ENCODE measurements at regions not wholly inside any gene's neighbourhood (a gene's known extent, or its start where the extent isn't known, plus 50 kb on each side); places are given as distances from the start of the nearest gene placed in this dataset.

DNA sequence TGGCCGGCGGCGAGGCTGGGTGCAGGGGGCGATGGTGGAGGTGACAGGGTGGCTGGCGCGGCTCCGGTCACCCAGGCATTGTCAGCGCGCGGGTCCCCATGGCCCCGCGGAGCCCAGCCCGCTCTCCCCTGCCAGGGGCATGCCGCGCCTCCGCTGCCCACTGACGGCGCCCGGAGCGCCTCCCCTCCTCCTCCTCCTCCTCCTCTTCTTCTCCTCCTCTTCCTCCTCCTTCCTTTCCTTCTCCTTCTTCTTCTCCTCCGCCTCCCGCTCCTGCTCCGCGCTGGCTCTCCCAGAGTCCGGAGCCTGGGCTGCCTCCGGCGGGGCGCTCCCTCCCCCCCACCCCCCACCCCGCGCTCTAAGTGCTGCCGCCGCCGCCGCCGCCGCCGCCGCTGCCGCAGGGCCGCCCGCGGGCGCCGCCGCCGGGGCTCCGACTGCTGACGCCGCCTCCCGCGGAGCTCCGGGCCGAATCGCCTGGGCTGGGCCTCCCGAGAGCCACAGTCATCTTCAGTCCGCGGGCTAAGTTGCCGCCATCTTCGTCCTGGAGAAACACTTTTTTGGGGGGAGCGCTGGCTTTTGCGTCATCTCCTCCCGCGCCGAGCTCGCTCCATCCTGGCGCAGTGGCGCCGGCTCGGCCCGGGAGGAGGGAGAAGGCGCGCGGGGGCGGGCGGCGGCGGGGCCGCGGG, 348.3 kb downstream of the LIG4 start:
- H3K4me1 ChIP-seq (ENCODE audit: control insufficient read depth in 5 of 5, insufficient read depth in 5 of 5, low read length in 5 of 5): peaks cover 0 to 21% (median 0%) of the 10 kb centered on the region in 5 donors
- no peak for ATAC-seq (ENCODE audit: insufficient read depth, low FRiP score)
- WGBS, 2 donors: 1 to 2% methylated on average over 37 to 79 of the region's 79 CpGs
- H3K36me3 ChIP-seq (ENCODE audit: control insufficient read depth in 4 of 4, insufficient read depth in 4 of 4, low read length in 4 of 4): no peaks in the 10 kb centered on the region
- DNase-seq: peak; percentile 65 to 75 (median 69)
- H3K9me3 ChIP-seq (ENCODE audit: control insufficient read depth in 4 of 4, insufficient read depth in 3 of 4, low read length in 3 of 4): no peaks in the 10 kb centered on the region
- peak overlapping the region in 1 of 2 donors; percentile 47 for H3K9ac ChIP-seq (ENCODE audit: insufficient read depth in 1 of 2, low read length in 2 of 2)
- H3K27me3 ChIP-seq (ENCODE audit: control insufficient read depth in 3 of 3, insufficient read depth in 3 of 3, low read length in 2 of 3): peaks cover 0 to 28% (median 3%) of the 10 kb centered on the region in 3 donors
- TF ChIP-seq CTCF (IDR thresholded peaks at IDR 0.05; ENCODE audit: control extremely low read depth, extremely low read depth): no peak
- no peak overlapping the region for H3K27ac ChIP-seq (ENCODE audit: low read depth in 1 of 2, low read length in 1 of 2)
- peak overlapping the region; percentile 55 for H3K4me3 ChIP-seq

GRCh38 chr13:107866032-107866940, 349.1 kb downstream of the LIG4 start:
- DNase-seq (peak; percentile 63 to 71 (median 69)), ATAC-seq (ENCODE audit: insufficient read depth, low FRiP score) (no peak)
- no peak for TF ChIP-seq CTCF (IDR thresholded peaks at IDR 0.05; ENCODE audit: control extremely low read depth, extremely low read depth)
- H3K9ac ChIP-seq (ENCODE audit: insufficient read depth in 1 of 2, low read length in 2 of 2): peak overlapping the region in 1 of 2 donors; percentile 47
- H3K27ac ChIP-seq (ENCODE audit: low read depth in 1 of 2, low read length in 1 of 2): no peak overlapping the region
- no peaks in the 10 kb centered on the region for H3K36me3 ChIP-seq (ENCODE audit: control insufficient read depth in 4 of 4, insufficient read depth in 4 of 4, low read length in 4 of 4)
- H3K4me1 ChIP-seq (ENCODE audit: control insufficient read depth in 5 of 5, insufficient read depth in 5 of 5, low read length in 5 of 5): peaks cover 0 to 21% (median 0%) of the 10 kb centered on the region in 5 donors
- no peak overlapping the region for H3K4me3 ChIP-seq
- H3K9me3 ChIP-seq (ENCODE audit: control insufficient read depth in 4 of 4, insufficient read depth in 3 of 4, low read length in 3 of 4): no peaks in the 10 kb centered on the region
- whole genome bisulfite sequencing, 2 donors: 2% methylated on average over 44 to 51 of the region's 51 CpGs
- H3K27me3 ChIP-seq (ENCODE audit: control insufficient read depth in 3 of 3, insufficient read depth in 3 of 3, low read length in 2 of 3): peaks cover 0 to 28% (median 3%) of the 10 kb centered on the region in 3 donors

DNA sequence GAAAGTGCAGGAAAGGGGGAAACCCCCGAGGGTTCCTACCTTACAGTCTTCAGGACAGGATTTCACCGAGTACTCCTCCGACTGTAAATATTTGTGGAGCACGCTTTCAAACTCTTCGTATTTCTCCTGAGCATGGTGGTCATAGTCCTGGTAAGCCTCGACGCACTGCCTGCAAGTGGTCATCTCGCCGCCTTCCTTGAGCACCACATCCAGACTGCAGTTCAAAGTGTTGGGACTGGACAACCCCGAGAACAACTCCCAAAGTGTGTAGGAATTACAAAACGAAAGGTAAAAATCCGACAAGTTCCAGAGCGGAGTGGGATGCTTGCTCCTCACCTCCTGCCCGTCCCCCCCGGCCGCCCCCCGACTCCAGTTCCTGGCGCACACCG, 349.7 kb downstream of the LIG4 start:
- no peak overlapping the region for H3K27ac ChIP-seq (ENCODE audit: low read depth in 1 of 2, low read length in 1 of 2)
- no peaks in the 10 kb centered on the region for H3K9me3 ChIP-seq (ENCODE audit: control insufficient read depth in 4 of 4, insufficient read depth in 3 of 4, low read length in 3 of 4)
- peaks cover 0 to 21% (median 0%) of the 10 kb centered on the region in 5 donors for H3K4me1 ChIP-seq (ENCODE audit: control insufficient read depth in 5 of 5, insufficient read depth in 5 of 5, low read length in 5 of 5)
- H3K27me3 ChIP-seq (ENCODE audit: control insufficient read depth in 3 of 3, insufficient read depth in 3 of 3, low read length in 2 of 3): peaks cover 0 to 28% (median 3%) of the 10 kb centered on the region in 3 donors
- 4 to 6% methylated on average over 19 of the region's 19 CpGs for WGBS, 2 donors
- H3K4me3 ChIP-seq: no peak overlapping the region
- no peaks in the 10 kb centered on the region for H3K36me3 ChIP-seq (ENCODE audit: control insufficient read depth in 4 of 4, insufficient read depth in 4 of 4, low read length in 4 of 4)
- ATAC-seq (ENCODE audit: insufficient read depth, low FRiP score) (no peak), DNase-seq (peak in 2 of 3 donors; percentile 17 to 40)
- no peak for TF ChIP-seq CTCF (IDR thresholded peaks at IDR 0.05; ENCODE audit: control extremely low read depth, extremely low read depth)
- H3K9ac ChIP-seq (ENCODE audit: insufficient read depth in 1 of 2, low read length in 2 of 2): no peak overlapping the region

Measured in lung (tissue), 11 donors.